Breast epithelium (tissue), 4 donors: ENCODE measurements at regions not wholly inside any gene's neighbourhood (a gene's known extent, or its start where the extent isn't known, plus 50 kb on each side); places are given as distances from the start of the nearest gene placed in this dataset.

Experiments used
- DNase-seq, 2 donors: peaks; one replicate each; pipeline ENCODE4 v3.0.0-alpha.2; 2019; ENCODE audit warnings: low spot score in 2 of 2
- H3K27ac ChIP-seq, 2 donors: fragments of 200-600 bp; sonication (generic) in 1 of 2; one replicate each; pipeline ENCODE4 v1.5.1; 2016 to 2019; ENCODE audit warnings: mild to moderate bottlenecking in 1 of 2
- H3K27me3 ChIP-seq, 2 donors: fragments of 200-600 bp; sonication (generic) in 1 of 2; one replicate each; pipeline versions ENCODE4 v1.5.1 to v1.6.0; 2017 to 2019; ENCODE audit warnings: control low read depth in 1 of 2, mild to moderate bottlenecking in 1 of 2
- H3K36me3 ChIP-seq: fragments of 200-600 bp; one replicate; pipeline ENCODE4 v1.5.1; 2019
- H3K4me1 ChIP-seq, 2 donors: fragments of 200-600 bp; sonication (generic); one replicate each; pipeline ENCODE4 v1.5.1; 2016 to 2019; ENCODE audit warnings: control low read depth in 1 of 2
- H3K4me3 ChIP-seq, 3 donors: fragments of 200-600 bp; sonication (generic); 1 replicate in 2 of 3; 2 replicates in 1 of 3; pipeline ENCODE4 v1.5.1; 2016 to 2019; ENCODE audit warnings: mild to moderate bottlenecking in 3 of 3, moderate library complexity in 2 of 3
- H3K9me3 ChIP-seq, 2 donors: fragments of 200-600 bp; sonication (generic) in 1 of 2; one replicate each; pipeline ENCODE4 v1.5.1; 2016 to 2019; ENCODE audit warnings: control low read depth in 1 of 2
- CTCF ChIP-seq, 3 donors: fragments of 450-650 bp; IDR thresholded peaks; one replicate each; pipeline ENCODE4 v1.5.1; 2016 to 2017; ENCODE audit warnings: antibody characterized with exemption in 3 of 3, mild to moderate bottlenecking in 3 of 3, moderate library complexity in 3 of 3
- POLR2A ChIP-seq: fragments of 450-650 bp; IDR thresholded peaks from one replicate; pipeline ENCODE4 v1.6.1; 2016; ENCODE audit warnings: antibody characterized with exemption, mild to moderate bottlenecking, moderate library complexity
- POLR2AphosphoS5 ChIP-seq, 3 donors: sonication (generic); formaldehyde crosslinking; IDR thresholded peaks; one replicate each; pipeline ENCODE4 v1.6.1; 2017; ENCODE audit warnings: antibody characterized with exemption in 3 of 3
- intact Hi-C: fragments of 100-400 bp; cut with DNase I; formaldehyde crosslinking; loops from one replicate; pipeline ENCODE4 v1.15.1; 2023; ENCODE audit warnings: low total_unique reads

- no peak for DNase-seq
- Histone ChIP-seq H3K27me3 (no peaks in the 10 kb centered on the region), H3K4me3 (no peak overlapping the region), H3K4me1 (peaks cover 0 to 3% of the 10 kb centered on the region in 2 donors), H3K9me3 (no peaks in the 10 kb centered on the region), H3K36me3 (no peaks in the 10 kb centered on the region), H3K27ac (no peak overlapping the region)
- TF ChIP-seq POLR2A (no peak), CTCF (IDR thresholded peaks at IDR 0.05) (no peak)
- intact Hi-C loops: no loop called here
Measured at GRCh38 chr1:56436912-56437417, 142.4 kb downstream of the PLPP3 start.

GRCh38 chr1:56436296-56436695, 143.1 kb downstream of the PLPP3 start:
- TF ChIP-seq CTCF (IDR thresholded peaks at IDR 0.05) (no peak), POLR2A (no peak), POLR2AphosphoS5 (IDR thresholded peaks at IDR 0.05) (no peak)
- no peak overlapping the region for H3K4me3 ChIP-seq
- no peak overlapping the region for H3K27ac ChIP-seq
- H3K4me1 ChIP-seq: peaks cover 0 to 3% of the 10 kb centered on the region in 2 donors
- DNase-seq: no peak
- intact Hi-C loops: no loop called here
- H3K9me3 ChIP-seq: no peaks in the 10 kb centered on the region
- H3K36me3 ChIP-seq: no peaks in the 10 kb centered on the region
- no peaks in the 10 kb centered on the region for H3K27me3 ChIP-seq

- H3K4me1 ChIP-seq: peaks cover 0 to 3% of the 10 kb centered on the region in 2 donors
- no peak for TF ChIP-seq CTCF (IDR thresholded peaks at IDR 0.05)
- TF ChIP-seq POLR2A: no peak
- TF ChIP-seq POLR2AphosphoS5 (IDR thresholded peaks at IDR 0.05): no peak
- no peak overlapping the region for H3K4me3 ChIP-seq
- no peaks in the 10 kb centered on the region for H3K9me3 ChIP-seq
- DNase-seq: no peak
- no peaks in the 10 kb centered on the region for H3K36me3 ChIP-seq
- intact Hi-C loops: no loop called here
- H3K27me3 ChIP-seq: no peaks in the 10 kb centered on the region
- H3K27ac ChIP-seq: no peak overlapping the region
Measured at GRCh38 chr1:56435434-56436262, 143.7 kb downstream of the PLPP3 start.

- intact Hi-C loops: no loop called here
- no peaks in the 10 kb centered on the region for H3K27me3 ChIP-seq
- H3K4me1 ChIP-seq: peaks cover 0 to 3% of the 10 kb centered on the region in 2 donors
Measured at GRCh38 chr1:56434740-56435139, 144.6 kb downstream of the PLPP3 start.

More at GRCh38 chr1:56434740-56435139, 144.6 kb downstream of the PLPP3 start:
- no peak for DNase-seq
- no peak for TF ChIP-seq POLR2AphosphoS5 (IDR thresholded peaks at IDR 0.05)
- no peak for TF ChIP-seq CTCF (IDR thresholded peaks at IDR 0.05)
- no peak for TF ChIP-seq POLR2A
- Histone ChIP-seq H3K36me3 (no peaks in the 10 kb centered on the region), H3K4me3 (no peak overlapping the region), H3K9me3 (no peaks in the 10 kb centered on the region), H3K27ac (no peak overlapping the region)
